Fibroblast of lung (primary cell): ENCODE measurements at regions not wholly inside any gene's neighbourhood (a gene's known extent, or its start where the extent isn't known, plus 50 kb on each side); places are given as distances from the start of the nearest gene placed in this dataset.

Experiments used
- DNase-seq, 2 donors: peaks; one replicate each; pipeline versions ENCODE4 v3.0.0 to v3.0.0-alpha.2; 2010; ENCODE audit warnings: low read depth in 2 of 2
- H2AFZ ChIP-seq: 2 replicates; pipeline ENCODE4 v1.5.1; 2012; ENCODE audit warnings: low read length, control low read depth, inconsistent platforms
- H3K27ac ChIP-seq: 2 replicates; pipeline ENCODE4 v1.5.1; 2011; ENCODE audit warnings: low read length, control low read depth; ENCODE audit not compliant: insufficient read depth
- H3K27me3 ChIP-seq: 2 replicates; pipeline ENCODE4 v1.5.1; 2011; ENCODE audit warnings: mild to moderate bottlenecking, low read length; ENCODE audit not compliant: control insufficient read depth, insufficient read depth
- H3K36me3 ChIP-seq: 2 replicates; pipeline ENCODE4 v1.5.1; 2011; ENCODE audit warnings: low read length; ENCODE audit not compliant: control insufficient read depth, insufficient read depth
- H3K4me1 ChIP-seq: 2 replicates; pipeline ENCODE4 v1.5.1; 2011; ENCODE audit warnings: low read length; ENCODE audit not compliant: control insufficient read depth, insufficient read depth; ENCODE audit errors: extremely low read depth
- H3K4me2 ChIP-seq: 2 replicates; pipeline ENCODE4 v1.5.1; 2011; ENCODE audit warnings: low read length, control low read depth; ENCODE audit not compliant: insufficient read depth; ENCODE audit errors: extremely low read depth
- H3K4me3 ChIP-seq, 4 experiments: fragments of 200-600 bp in 1 of 4; sonication (generic) in 1 of 4; replicated peaks in 1 of 4; 2 replicates each; pipeline ENCODE4 v1.5.1; 2011 to 2016; ENCODE audit warnings: low read length in 4 of 4, low read depth in 3 of 4, mild to moderate bottlenecking in 3 of 4, control low read depth in 2 of 4, inconsistent platforms in 1 of 4, mixed read lengths in 1 of 4; ENCODE audit not compliant: insufficient read depth in 1 of 4; ENCODE audit errors: control extremely low read depth in 1 of 4
- H3K79me2 ChIP-seq: 2 replicates; pipeline ENCODE4 v1.5.1; 2012; ENCODE audit warnings: mild to moderate bottlenecking, low read length, inconsistent platforms; ENCODE audit not compliant: control insufficient read depth, insufficient read depth
- H3K9ac ChIP-seq: 2 replicates; pipeline ENCODE4 v1.5.1; 2011; ENCODE audit warnings: mild to moderate bottlenecking, low read length, control low read depth; ENCODE audit not compliant: insufficient read depth
- H3K9me3 ChIP-seq: 2 replicates; pipeline ENCODE4 v1.5.1; 2012; ENCODE audit warnings: low read depth, low read length; ENCODE audit not compliant: control insufficient read depth, insufficient read depth
- H4K20me1 ChIP-seq: 2 replicates; pipeline ENCODE4 v1.5.1; 2011; ENCODE audit warnings: low read length; ENCODE audit not compliant: control insufficient read depth, insufficient read depth; ENCODE audit errors: extremely low read depth
- CTCF ChIP-seq, 2 donors: IDR thresholded peaks in 1 of 2; conservative IDR thresholded peaks in 1 of 2; 1 replicate in 1 of 2; 2 replicates in 1 of 2; pipeline ENCODE4 v1.5.1; 2011 to 2012; ENCODE audit warnings: low read length in 2 of 2, control low read depth in 1 of 2, inconsistent platforms in 1 of 2, low read depth in 1 of 2, mild to moderate bottlenecking in 1 of 2
- EZH2 ChIP-seq: IDR thresholded peaks from 2 replicates; pipeline ENCODE4 v1.5.1; 2012; ENCODE audit warnings: low read length, control low read depth, mild to moderate bottlenecking; ENCODE audit errors: missing control alignments

GRCh38 chr5:38718771-38719391 is 126.9 kb upstream of the OSMR start:
- H3K9ac ChIP-seq, result no peak overlapping the region
- TF ChIP-seq CTCF (conservative IDR thresholded peaks at IDR 0.05 in 1 of 2, IDR thresholded peaks at IDR 0.05 in 1 of 2; ENCODE audit: low read depth in 1 of 2, low read length in 2 of 2), result no peak
- TF ChIP-seq EZH2, result no peak
- no peaks in the 10 kb centered on the region for H3K36me3 ChIP-seq
- no peaks in the 10 kb centered on the region for H3K79me2 ChIP-seq
- no peak overlapping the region for H3K4me2 ChIP-seq
- DNase-seq, result peak in 1 of 2 donors; percentile 23
- no peaks in the 10 kb centered on the region for H3K9me3 ChIP-seq
- H4K20me1 ChIP-seq, result no peaks in the 10 kb centered on the region
- no peaks in the 10 kb centered on the region for H3K27me3 ChIP-seq
- peak overlapping the region; percentile 57 for H3K27ac ChIP-seq
- H3K4me3 ChIP-seq, result no peak overlapping the region
- H3K4me1 ChIP-seq, result peaks cover 6% of the 10 kb centered on the region
- H2AFZ ChIP-seq, result no peak overlapping the region

- H3K9ac ChIP-seq, result no peak overlapping the region
- H3K36me3 ChIP-seq, result no peaks in the 10 kb centered on the region
- no peak overlapping the region for H3K4me3 ChIP-seq
- H3K9me3 ChIP-seq, result no peaks in the 10 kb centered on the region
- H3K27ac ChIP-seq, result peak overlapping the region; percentile 57
- no peaks in the 10 kb centered on the region for H3K27me3 ChIP-seq
- H4K20me1 ChIP-seq, result no peaks in the 10 kb centered on the region
- no peak overlapping the region for H3K4me2 ChIP-seq
- H3K4me1 ChIP-seq, result peaks cover 6% of the 10 kb centered on the region
- DNase-seq, result no peak
- no peak for TF ChIP-seq EZH2
- no peak for TF ChIP-seq CTCF (conservative IDR thresholded peaks at IDR 0.05 in 1 of 2, IDR thresholded peaks at IDR 0.05 in 1 of 2; ENCODE audit: low read depth in 1 of 2, low read length in 2 of 2)
- H3K79me2 ChIP-seq, result no peaks in the 10 kb centered on the region
- no peak overlapping the region for H2AFZ ChIP-seq
These were observed 126.4 kb upstream of the OSMR start for GRCh38 chr5:38719403-38719802.

GRCh38 chr5:38719916-38720315 is 125.9 kb upstream of the OSMR start:
- peak; percentile 78 to 79 for DNase-seq
- peak overlapping the region; percentile 57 for H3K27ac ChIP-seq
- no peaks in the 10 kb centered on the region for H4K20me1 ChIP-seq
- no peak for TF ChIP-seq CTCF (conservative IDR thresholded peaks at IDR 0.05 in 1 of 2, IDR thresholded peaks at IDR 0.05 in 1 of 2; ENCODE audit: low read depth in 1 of 2, low read length in 2 of 2)
- no peak for TF ChIP-seq EZH2
- H3K4me1 ChIP-seq, result peaks cover 6% of the 10 kb centered on the region
- H2AFZ ChIP-seq, result no peak overlapping the region
- H3K4me3 ChIP-seq, result no peak overlapping the region
- H3K79me2 ChIP-seq, result no peaks in the 10 kb centered on the region
- H3K4me2 ChIP-seq, result no peak overlapping the region
- no peak overlapping the region for H3K9ac ChIP-seq
- no peaks in the 10 kb centered on the region for H3K36me3 ChIP-seq
- H3K9me3 ChIP-seq, result no peaks in the 10 kb centered on the region
- no peaks in the 10 kb centered on the region for H3K27me3 ChIP-seq
